ENCODE measurements at regions not wholly inside any gene's neighbourhood (a gene's known extent, or its start where the extent isn't known, plus 50 kb on each side); places are given as distances from the start of the nearest gene placed in this dataset.
"Not testable (repeated sequence)": the region's sequence is repeated elsewhere in the genome, so short reads cannot be mapped to it uniquely, and the experiment has no call there.

GRCh38 chr4:115459301-115459700 is 345.9 kb upstream of the NDST4 start:
- DNase-seq, H3K9me3 Mint-ChIP-seq, H3K27ac Mint-ChIP-seq, H3K4me3 Mint-ChIP-seq, H3K36me3 Mint-ChIP-seq, H3K4me1 Mint-ChIP-seq, H3K27me3 Mint-ChIP-seq: not testable (repeated sequence)

- H3K27ac Mint-ChIP-seq = no peak overlapping the region
- peaks cover 3% of the 10 kb centered on the region for H3K9me3 Mint-ChIP-seq
- no peak for DNase-seq
- H3K4me3 Mint-ChIP-seq = no peak overlapping the region
- no peaks in the 10 kb centered on the region for H3K27me3 Mint-ChIP-seq
- no peaks in the 10 kb centered on the region for H3K36me3 Mint-ChIP-seq
- H3K4me1 Mint-ChIP-seq = no peaks in the 10 kb centered on the region
Measured at GRCh38 chr4:115456231-115456630, 342.8 kb upstream of the NDST4 start.

- no peaks in the 10 kb centered on the region for H3K36me3 Mint-ChIP-seq
- H3K27me3 Mint-ChIP-seq = no peaks in the 10 kb centered on the region
- no peak overlapping the region for H3K27ac Mint-ChIP-seq
- H3K4me1 Mint-ChIP-seq = no peaks in the 10 kb centered on the region
- H3K4me3 Mint-ChIP-seq = no peak overlapping the region
- peaks cover 3% of the 10 kb centered on the region for H3K9me3 Mint-ChIP-seq
- no peak for DNase-seq
Measured at GRCh38 chr4:115454228-115454627, 340.8 kb upstream of the NDST4 start.

GRCh38 chr4:115453416-115453815 is 340.0 kb upstream of the NDST4 start:
- Mint-ChIP-seq H3K4me3 (no peak overlapping the region), H3K27me3 (no peaks in the 10 kb centered on the region), H3K36me3 (no peaks in the 10 kb centered on the region), H3K4me1 (no peaks in the 10 kb centered on the region), H3K27ac (no peak overlapping the region), H3K9me3 (peaks cover 3% of the 10 kb centered on the region)
- no peak for DNase-seq

GRCh38 chr4:115452229-115452628 is 338.8 kb upstream of the NDST4 start:
- not testable (repeated sequence) for H3K4me3 Mint-ChIP-seq, H3K36me3 Mint-ChIP-seq, H3K4me1 Mint-ChIP-seq, DNase-seq, H3K9me3 Mint-ChIP-seq, H3K27ac Mint-ChIP-seq, H3K27me3 Mint-ChIP-seq

- no peak overlapping the region for H3K27ac Mint-ChIP-seq
- H3K27me3 Mint-ChIP-seq = no peaks in the 10 kb centered on the region
- H3K4me1 Mint-ChIP-seq = no peaks in the 10 kb centered on the region
- no peaks in the 10 kb centered on the region for H3K36me3 Mint-ChIP-seq
- DNase-seq = no peak
- no peak overlapping the region for H3K4me3 Mint-ChIP-seq
- peaks cover 6% of the 10 kb centered on the region for H3K9me3 Mint-ChIP-seq
Measured at GRCh38 chr4:115437739-115438138, 324.3 kb upstream of the NDST4 start.

GRCh38 chr4:115433491-115433890 is 320.1 kb upstream of the NDST4 start:
- no peak for DNase-seq
- no peaks in the 10 kb centered on the region for H3K36me3 Mint-ChIP-seq
- H3K27me3 Mint-ChIP-seq = no peaks in the 10 kb centered on the region
- no peak overlapping the region for H3K4me3 Mint-ChIP-seq
- no peaks in the 10 kb centered on the region for H3K4me1 Mint-ChIP-seq
- no peaks in the 10 kb centered on the region for H3K9me3 Mint-ChIP-seq
- no peak overlapping the region for H3K27ac Mint-ChIP-seq

- no peak for DNase-seq
- Mint-ChIP-seq H3K9me3 (no peaks in the 10 kb centered on the region), H3K27ac (no peak overlapping the region), H3K36me3 (no peaks in the 10 kb centered on the region), H3K27me3 (no peaks in the 10 kb centered on the region), H3K4me1 (no peaks in the 10 kb centered on the region), H3K4me3 (no peak overlapping the region)
Measured at GRCh38 chr4:115430024-115430423, 316.6 kb upstream of the NDST4 start.

GRCh38 chr4:115428455-115428854 is 315.0 kb upstream of the NDST4 start:
- Mint-ChIP-seq H3K4me1 (no peaks in the 10 kb centered on the region), H3K27me3 (no peaks in the 10 kb centered on the region), H3K4me3 (no peak overlapping the region), H3K27ac (no peak overlapping the region), H3K9me3 (no peaks in the 10 kb centered on the region), H3K36me3 (no peaks in the 10 kb centered on the region)
- DNase-seq = no peak

GRCh38 chr4:115424852-115425251 is 311.4 kb upstream of the NDST4 start:
- Mint-ChIP-seq H3K27me3 (no peaks in the 10 kb centered on the region), H3K4me3 (no peak overlapping the region), H3K4me1 (no peaks in the 10 kb centered on the region), H3K27ac (no peak overlapping the region), H3K36me3 (no peaks in the 10 kb centered on the region), H3K9me3 (peaks cover 3% of the 10 kb centered on the region)
- DNase-seq = no peak

- Mint-ChIP-seq H3K36me3 (no peaks in the 10 kb centered on the region), H3K4me3 (no peak overlapping the region), H3K27me3 (no peaks in the 10 kb centered on the region), H3K9me3 (peaks cover 3% of the 10 kb centered on the region), H3K4me1 (no peaks in the 10 kb centered on the region), H3K27ac (no peak overlapping the region)
- no peak for DNase-seq
Measured at GRCh38 chr4:115418635-115419396, 305.4 kb upstream of the NDST4 start.

GRCh38 chr4:115396034-115396433 is 282.6 kb upstream of the NDST4 start:
- H3K9me3 Mint-ChIP-seq = peaks cover 12% of the 10 kb centered on the region
- H3K27me3 Mint-ChIP-seq = no peaks in the 10 kb centered on the region
- no peak overlapping the region for H3K4me3 Mint-ChIP-seq
- no peak for DNase-seq
- no peak overlapping the region for H3K27ac Mint-ChIP-seq
- no peaks in the 10 kb centered on the region for H3K4me1 Mint-ChIP-seq
- no peaks in the 10 kb centered on the region for H3K36me3 Mint-ChIP-seq

- H3K4me1 Mint-ChIP-seq = no peaks in the 10 kb centered on the region
- H3K4me3 Mint-ChIP-seq = no peak overlapping the region
- H3K27ac Mint-ChIP-seq = no peak overlapping the region
- DNase-seq = no peak
- H3K36me3 Mint-ChIP-seq = no peaks in the 10 kb centered on the region
- H3K9me3 Mint-ChIP-seq = no peaks in the 10 kb centered on the region
- H3K27me3 Mint-ChIP-seq = no peaks in the 10 kb centered on the region
Measured at GRCh38 chr4:115376866-115377265, 263.4 kb upstream of the NDST4 start.

GRCh38 chr4:115374621-115375020 is 261.2 kb upstream of the NDST4 start:
- no peaks in the 10 kb centered on the region for H3K9me3 Mint-ChIP-seq
- no peaks in the 10 kb centered on the region for H3K27me3 Mint-ChIP-seq
- H3K4me3 Mint-ChIP-seq = no peak overlapping the region
- no peak overlapping the region for H3K27ac Mint-ChIP-seq
- no peak for DNase-seq
- H3K36me3 Mint-ChIP-seq = no peaks in the 10 kb centered on the region
- no peaks in the 10 kb centered on the region for H3K4me1 Mint-ChIP-seq

GRCh38 chr4:115370490-115370889 is 257.1 kb upstream of the NDST4 start:
- no peaks in the 10 kb centered on the region for H3K36me3 Mint-ChIP-seq
- no peak overlapping the region for H3K27ac Mint-ChIP-seq
- H3K4me3 Mint-ChIP-seq = no peak overlapping the region
- H3K4me1 Mint-ChIP-seq = no peaks in the 10 kb centered on the region
- no peak for DNase-seq
- no peaks in the 10 kb centered on the region for H3K27me3 Mint-ChIP-seq
- no peaks in the 10 kb centered on the region for H3K9me3 Mint-ChIP-seq

GRCh38 chr4:115370012-115370411 is 256.6 kb upstream of the NDST4 start:
- Mint-ChIP-seq H3K9me3 (no peaks in the 10 kb centered on the region), H3K27me3 (no peaks in the 10 kb centered on the region), H3K4me3 (no peak overlapping the region), H3K4me1 (no peaks in the 10 kb centered on the region), H3K36me3 (no peaks in the 10 kb centered on the region), H3K27ac (no peak overlapping the region)
- no peak for DNase-seq
